ENCODE measurements at regions not wholly inside any gene's neighbourhood (a gene's known extent, or its start where the extent isn't known, plus 50 kb on each side); places are given as distances from the start of the nearest gene placed in this dataset.

DNA sequence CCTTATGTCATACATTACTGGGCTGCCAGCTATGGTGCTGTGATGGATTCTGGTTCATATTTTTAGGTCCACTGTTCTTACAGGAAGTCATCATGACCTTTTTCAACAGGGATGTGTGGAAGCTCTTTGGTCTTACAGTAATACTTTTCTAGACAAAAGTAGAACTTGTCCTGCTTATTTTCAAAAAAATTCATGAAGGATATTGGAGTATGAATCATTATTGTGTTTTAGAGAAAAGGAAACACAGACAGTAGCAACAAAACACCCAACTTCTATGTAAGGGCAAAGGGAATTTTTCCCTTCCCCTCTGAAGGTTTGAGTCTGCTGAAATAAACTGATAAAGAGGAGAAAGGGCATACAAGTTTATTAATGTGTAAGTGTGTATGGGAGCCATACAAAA lies 54.7 kb upstream of the FAM9C start:
- TF ChIP-seq, protein P1, sequence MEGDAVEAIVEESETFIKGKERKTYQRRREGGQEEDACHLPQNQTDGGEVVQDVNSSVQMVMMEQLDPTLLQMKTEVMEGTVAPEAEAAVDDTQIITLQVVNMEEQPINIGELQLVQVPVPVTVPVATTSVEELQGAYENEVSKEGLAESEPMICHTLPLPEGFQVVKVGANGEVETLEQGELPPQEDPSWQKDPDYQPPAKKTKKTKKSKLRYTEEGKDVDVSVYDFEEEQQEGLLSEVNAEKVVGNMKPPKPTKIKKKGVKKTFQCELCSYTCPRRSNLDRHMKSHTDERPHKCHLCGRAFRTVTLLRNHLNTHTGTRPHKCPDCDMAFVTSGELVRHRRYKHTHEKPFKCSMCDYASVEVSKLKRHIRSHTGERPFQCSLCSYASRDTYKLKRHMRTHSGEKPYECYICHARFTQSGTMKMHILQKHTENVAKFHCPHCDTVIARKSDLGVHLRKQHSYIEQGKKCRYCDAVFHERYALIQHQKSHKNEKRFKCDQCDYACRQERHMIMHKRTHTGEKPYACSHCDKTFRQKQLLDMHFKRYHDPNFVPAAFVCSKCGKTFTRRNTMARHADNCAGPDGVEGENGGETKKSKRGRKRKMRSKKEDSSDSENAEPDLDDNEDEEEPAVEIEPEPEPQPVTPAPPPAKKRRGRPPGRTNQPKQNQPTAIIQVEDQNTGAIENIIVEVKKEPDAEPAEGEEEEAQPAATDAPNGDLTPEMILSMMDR (IDR thresholded peaks at IDR 0.05), result no peak
- TF ChIP-seq POLR2A (IDR thresholded peaks at IDR 0.05), result no peak

Data from body of pancreas (tissue), 4 donors.